A673 (cell line): ENCODE measurements at regions not wholly inside any gene's neighbourhood (a gene's known extent, or its start where the extent isn't known, plus 50 kb on each side); places are given as distances from the start of the nearest gene placed in this dataset.

Experiments used
- BruUV-seq: library from RNA; stranded (reverse); fragments of 400-500 nt; replicated peaks from 2 replicates; lab custom pipeline; 2021; lab: Mats Ljungman, UMichigan
- CTCF ChIA-PET: fragments of 300-600 bp; sonication (Branson Sonifier 250); formaldehyde crosslinking; loops from one replicate; lab custom pipeline; 2022; ENCODE audit warnings: antibody characterized with exemption; lab: Charles Lee
- POLR2A ChIA-PET: fragments of 300-600 bp; sonication (Branson Sonifier 250); formaldehyde crosslinking; loops from one replicate; lab custom pipeline; 2022; ENCODE audit warnings: antibody characterized with exemption; ENCODE audit not compliant: low non-redundant PET; lab: Charles Lee
- DNase-seq: peaks from one replicate; pipeline ENCODE4 v3.0.0-alpha.2; 2015; ENCODE audit warnings: low spot score
- H3K27ac ChIP-seq: fragments of 200-600 bp; sonication (generic); 2 replicates; pipeline ENCODE4 v1.5.1; 2016; ENCODE audit warnings: mixed run types, low read depth, mild to moderate bottlenecking, mixed read lengths, antibody characterized with exemption, low read length; ENCODE audit not compliant: poor library complexity, severe bottlenecking
- H3K27me3 ChIP-seq: fragments of 200-600 bp; sonication (generic); replicated peaks from 2 replicates; pipeline ENCODE4 v1.6.1; 2017; ENCODE audit warnings: mixed run types, low read depth, mild to moderate bottlenecking, mixed read lengths, antibody characterized with exemption, low read length; ENCODE audit not compliant: insufficient read depth, poor library complexity
- H3K36me3 ChIP-seq: fragments of 200-600 bp; sonication (generic); 2 replicates; pipeline ENCODE4 v1.6.1; 2016; ENCODE audit warnings: mixed run types, mild to moderate bottlenecking, mixed read lengths, antibody characterized with exemption, low read length; ENCODE audit not compliant: insufficient read depth, poor library complexity, severe bottlenecking
- H3K4me1 ChIP-seq: fragments of 200-600 bp; sonication (generic); 2 replicates; pipeline ENCODE4 v1.6.1; 2017; ENCODE audit warnings: mixed run types, mild to moderate bottlenecking, mixed read lengths, antibody characterized with exemption, low read length; ENCODE audit not compliant: insufficient read depth, poor library complexity, severe bottlenecking
- H3K4me3 ChIP-seq: fragments of 200-600 bp; sonication (generic); 2 replicates; pipeline ENCODE4 v1.5.1; 2016; ENCODE audit warnings: low read depth, mixed run types, mild to moderate bottlenecking, mixed read lengths, low read length; ENCODE audit not compliant: poor library complexity, severe bottlenecking
- H3K9me3 ChIP-seq: fragments of 200-600 bp; sonication (generic); 2 replicates; pipeline ENCODE4 v1.6.1; 2016; ENCODE audit warnings: mixed run types, low read depth, mild to moderate bottlenecking, mixed read lengths, antibody characterized with exemption, low read length; ENCODE audit not compliant: poor library complexity, severe bottlenecking
- EZH2 ChIP-seq: fragments of 200-600 bp; sonication (generic); IDR thresholded peaks from 2 replicates; pipeline ENCODE4 v1.6.1; 2017; ENCODE audit warnings: borderline replicate concordance, low read depth, mild to moderate bottlenecking, mixed read lengths, antibody characterized with exemption, low read length; ENCODE audit not compliant: poor library complexity, severe bottlenecking
- intact Hi-C: fragments of 100-400 bp; cut with micrococcal nuclease; formaldehyde crosslinking; loops from one replicate; pipeline ENCODE4 v1.10.0; 2022; ENCODE audit not compliant: unreplicated experiment
- TF ChIP-seq, protein P1 (sequence below): fragments of 300-800, 200-600 bp; sonication (generic); conservative IDR thresholded peaks from 2 replicates; pipeline ENCODE4 v1.5.1; 2017; ENCODE audit warnings: low read depth, mild to moderate bottlenecking, antibody characterized with exemption, low read length, moderate library complexity, mixed read lengths

DNA sequence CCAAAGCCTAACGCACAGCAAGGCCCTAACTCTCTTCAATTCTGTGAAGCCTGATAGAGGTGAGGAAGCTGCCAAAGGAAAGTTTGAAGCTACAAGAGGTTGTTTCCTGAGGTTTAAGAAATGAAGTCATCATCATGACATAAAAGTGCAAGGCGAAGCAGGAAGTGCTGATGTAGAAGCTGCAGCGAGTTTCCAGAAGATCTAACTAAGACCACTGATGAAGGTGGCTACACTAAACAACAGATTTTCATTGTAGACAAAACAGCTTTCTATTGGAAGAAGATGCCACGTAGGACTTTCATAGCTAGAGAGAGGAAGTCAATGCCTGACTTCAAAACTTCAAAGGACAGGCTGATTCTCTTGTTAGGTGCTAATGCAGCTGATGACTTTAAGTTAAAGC lies 385.6 kb upstream of the OR4E1 start:
- Histone ChIP-seq H3K27ac (no peak overlapping the region), H3K27me3 (no peaks in the 10 kb centered on the region), H3K4me3 (no peak overlapping the region), H3K9me3 (no peaks in the 10 kb centered on the region), H3K4me1 (no peaks in the 10 kb centered on the region), H3K36me3 (no peaks in the 10 kb centered on the region)
- CTCF ChIA-PET: no interaction called here
- no peak for DNase-seq
- TF ChIP-seq EZH2: no peak
- TF ChIP-seq, protein P1, sequence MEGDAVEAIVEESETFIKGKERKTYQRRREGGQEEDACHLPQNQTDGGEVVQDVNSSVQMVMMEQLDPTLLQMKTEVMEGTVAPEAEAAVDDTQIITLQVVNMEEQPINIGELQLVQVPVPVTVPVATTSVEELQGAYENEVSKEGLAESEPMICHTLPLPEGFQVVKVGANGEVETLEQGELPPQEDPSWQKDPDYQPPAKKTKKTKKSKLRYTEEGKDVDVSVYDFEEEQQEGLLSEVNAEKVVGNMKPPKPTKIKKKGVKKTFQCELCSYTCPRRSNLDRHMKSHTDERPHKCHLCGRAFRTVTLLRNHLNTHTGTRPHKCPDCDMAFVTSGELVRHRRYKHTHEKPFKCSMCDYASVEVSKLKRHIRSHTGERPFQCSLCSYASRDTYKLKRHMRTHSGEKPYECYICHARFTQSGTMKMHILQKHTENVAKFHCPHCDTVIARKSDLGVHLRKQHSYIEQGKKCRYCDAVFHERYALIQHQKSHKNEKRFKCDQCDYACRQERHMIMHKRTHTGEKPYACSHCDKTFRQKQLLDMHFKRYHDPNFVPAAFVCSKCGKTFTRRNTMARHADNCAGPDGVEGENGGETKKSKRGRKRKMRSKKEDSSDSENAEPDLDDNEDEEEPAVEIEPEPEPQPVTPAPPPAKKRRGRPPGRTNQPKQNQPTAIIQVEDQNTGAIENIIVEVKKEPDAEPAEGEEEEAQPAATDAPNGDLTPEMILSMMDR: no peak
- POLR2A ChIA-PET: no interaction called here
- BruUV-seq: no TSS peak
- intact Hi-C loops: no loop called here

DNA sequence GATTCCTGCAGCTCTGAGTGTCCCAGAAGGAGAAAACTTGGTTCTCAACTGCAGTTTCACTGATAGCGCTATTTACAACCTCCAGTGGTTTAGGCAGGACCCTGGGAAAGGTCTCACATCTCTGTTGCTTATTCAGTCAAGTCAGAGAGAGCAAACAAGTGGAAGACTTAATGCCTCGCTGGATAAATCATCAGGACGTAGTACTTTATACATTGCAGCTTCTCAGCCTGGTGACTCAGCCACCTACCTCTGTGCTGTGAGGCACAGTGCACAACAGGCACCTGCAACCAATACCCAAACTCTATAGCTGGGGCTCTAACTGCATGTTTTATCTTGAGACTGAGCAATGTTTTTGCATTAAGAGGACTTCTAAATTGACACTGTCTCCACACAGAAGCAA lies 379.2 kb upstream of the OR4E1 start:
- CTCF ChIA-PET: no interaction called here
- H3K36me3 ChIP-seq: no peaks in the 10 kb centered on the region
- H3K4me1 ChIP-seq: no peaks in the 10 kb centered on the region
- H3K27ac ChIP-seq: no peak overlapping the region
- no peaks in the 10 kb centered on the region for H3K9me3 ChIP-seq
- intact Hi-C loops: no loop called here
- no peak for TF ChIP-seq EZH2
- TF ChIP-seq, protein P1: no peak
- no peak overlapping the region for H3K4me3 ChIP-seq
- DNase-seq: no peak
- POLR2A ChIA-PET: no interaction called here
- no peaks in the 10 kb centered on the region for H3K27me3 ChIP-seq
- no TSS peak for BruUV-seq

DNA sequence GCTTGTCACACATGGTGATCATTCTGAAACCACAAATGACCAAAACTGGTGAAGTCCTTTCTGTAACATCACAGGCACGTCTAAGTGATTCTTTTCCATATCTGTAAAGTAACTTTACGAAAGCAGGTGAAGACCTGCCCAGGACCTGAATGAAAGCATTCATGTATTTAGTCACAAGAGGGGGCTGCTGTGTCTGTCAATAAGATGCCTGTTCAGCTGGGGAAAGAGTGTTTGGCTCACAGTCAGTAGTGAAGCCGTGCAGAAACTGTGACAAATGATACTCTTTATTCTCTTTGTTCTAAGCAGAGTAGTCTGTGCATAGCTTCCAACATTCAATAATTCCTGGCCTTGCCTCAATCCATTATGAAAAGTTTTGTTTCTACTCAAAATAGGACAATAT lies 373.5 kb upstream of the OR4E1 start:
- Histone ChIP-seq H3K9me3 (no peaks in the 10 kb centered on the region), H3K36me3 (no peaks in the 10 kb centered on the region), H3K27ac (no peak overlapping the region), H3K27me3 (no peaks in the 10 kb centered on the region), H3K4me1 (no peaks in the 10 kb centered on the region), H3K4me3 (no peak overlapping the region)
- TF ChIP-seq EZH2: no peak
- TF ChIP-seq, protein P1: peak; percentile 57
- CTCF ChIA-PET: interaction anchor here (1.2 kb wide), 1 partner anchor 53 kb away, joined by 4 read pairs; no protein-coding TSS in a partner anchor
- BruUV-seq: no TSS peak
- POLR2A ChIA-PET: no interaction called here
- peak; percentile 55 for DNase-seq
- intact Hi-C loops: no loop called here
